ENCODE measurements at regions not wholly inside any gene's neighbourhood (a gene's known extent, or its start where the extent isn't known, plus 50 kb on each side); places are given as distances from the start of the nearest gene placed in this dataset.

DNA sequence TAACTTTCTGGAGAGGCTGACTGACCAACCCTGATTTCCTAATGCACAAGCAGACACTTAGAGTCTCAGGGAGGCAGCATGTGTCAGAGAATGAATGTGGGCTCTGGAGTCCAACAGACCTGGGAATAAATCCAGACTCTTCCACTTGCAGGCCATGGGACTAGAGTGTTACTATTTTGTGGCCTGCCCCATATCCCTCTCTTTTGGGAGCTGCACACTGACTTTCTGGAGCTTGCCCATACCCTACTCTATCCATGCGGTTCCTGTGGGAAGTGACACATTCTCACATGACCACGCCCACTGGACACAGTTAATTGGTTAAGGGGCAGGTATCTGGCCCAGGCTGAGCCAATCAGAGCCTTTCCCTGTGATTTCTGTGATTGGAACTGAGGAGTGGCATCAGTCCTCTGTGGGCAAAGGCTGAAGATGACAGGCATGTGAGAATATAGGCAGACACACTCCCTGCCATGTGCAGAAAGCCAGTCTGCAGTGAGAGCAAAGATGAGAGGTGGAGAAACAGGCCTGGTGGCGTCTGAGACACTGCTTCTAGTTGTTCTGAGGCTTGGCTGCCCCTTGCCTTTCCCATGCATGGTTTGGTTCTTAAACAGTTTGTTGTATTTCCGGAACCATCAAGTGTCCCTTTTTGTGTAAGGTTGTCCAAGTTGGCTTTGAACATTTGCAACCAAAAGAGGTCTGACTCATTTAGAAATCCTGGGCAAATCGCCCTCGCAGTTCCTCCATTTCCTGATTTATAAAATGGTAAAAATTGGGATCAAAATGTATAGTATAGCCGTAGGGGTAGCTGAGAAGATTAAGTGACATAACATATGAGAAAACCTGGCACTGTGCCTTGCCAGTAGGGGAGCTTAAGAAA lies 125.6 kb downstream of the CDC5L start (continued):
- TF ChIP-seq ZBTB10 (tag by site-specific recombination; IDR thresholded peaks at IDR 0.05) (no peak), KLF16 (tag by site-specific recombination; IDR thresholded peaks at IDR 0.05) (no peak), YY1 (tag by site-specific recombination; IDR thresholded peaks at IDR 0.05) (no peak), IKZF3 (tag by site-specific recombination; IDR thresholded peaks at IDR 0.05) (no peak), ZNF677 (tag by site-specific recombination; IDR thresholded peaks at IDR 0.05) (no peak), ZNF146 (tag by site-specific recombination; IDR thresholded peaks at IDR 0.05) (no peak), SP2 (tag by site-specific recombination; IDR thresholded peaks at IDR 0.05) (peak; percentile 32), PRDM1 (tag by site-specific recombination; IDR thresholded peaks at IDR 0.05) (no peak)

GRCh38 chr6:44514085-44514484 lies 126.6 kb downstream of the CDC5L start:
- ChIA-PET POLR2A (no interaction called here), CTCF (no interaction called here)
- no peaks in the 10 kb centered on the region for H3K36me3 ChIP-seq (ENCODE audit: control insufficient read depth in 2 of 2, insufficient read depth in 1 of 2, low read length in 2 of 2)
- no peaks in the 10 kb centered on the region for H3K4me1 ChIP-seq (ENCODE audit: control insufficient read depth, insufficient read depth, low read length)
- H3K9me3 ChIP-seq (ENCODE audit: control insufficient read depth, insufficient read depth, low read depth, low read length), result no peaks in the 10 kb centered on the region
- no peak overlapping the region for H3K27ac ChIP-seq (ENCODE audit: extremely low read depth, low read depth, low read length)
- H3K4me3 ChIP-seq (ENCODE audit: low read depth, low read length), result no peak overlapping the region
- TF ChIP-seq ZBTB1 (tag by site-specific recombination; IDR thresholded peaks at IDR 0.05) (no peak), ZNF660 (tag by site-specific recombination; IDR thresholded peaks at IDR 0.05) (no peak), ZNF645 (tag by site-specific recombination; IDR thresholded peaks at IDR 0.05) (no peak), ZSCAN18 (tag by site-specific recombination; IDR thresholded peaks at IDR 0.05) (no peak), ZNF37A (tag by site-specific recombination; IDR thresholded peaks at IDR 0.05) (no peak), ZNF626 (tag by site-specific recombination; IDR thresholded peaks at IDR 0.05) (no peak), ZBTB8A (tag by site-specific recombination; IDR thresholded peaks at IDR 0.05) (no peak), KLF16 (tag by site-specific recombination; IDR thresholded peaks at IDR 0.05) (no peak), ZNF792 (tag by site-specific recombination; IDR thresholded peaks at IDR 0.05) (no peak), ZNF155 (tag by site-specific recombination; IDR thresholded peaks at IDR 0.05) (no peak), ZFP37 (tag by site-specific recombination; IDR thresholded peaks at IDR 0.05) (no peak), ZBTB49 (tag by site-specific recombination; IDR thresholded peaks at IDR 0.05; ENCODE audit: low read depth) (no peak), ZNF837 (tag by site-specific recombination; IDR thresholded peaks at IDR 0.05) (no peak), HIC1 (tag by site-specific recombination; IDR thresholded peaks at IDR 0.05) (no peak), IKZF3 (tag by site-specific recombination; IDR thresholded peaks at IDR 0.05) (no peak)
- TF ChIP-seq, protein P1, sequence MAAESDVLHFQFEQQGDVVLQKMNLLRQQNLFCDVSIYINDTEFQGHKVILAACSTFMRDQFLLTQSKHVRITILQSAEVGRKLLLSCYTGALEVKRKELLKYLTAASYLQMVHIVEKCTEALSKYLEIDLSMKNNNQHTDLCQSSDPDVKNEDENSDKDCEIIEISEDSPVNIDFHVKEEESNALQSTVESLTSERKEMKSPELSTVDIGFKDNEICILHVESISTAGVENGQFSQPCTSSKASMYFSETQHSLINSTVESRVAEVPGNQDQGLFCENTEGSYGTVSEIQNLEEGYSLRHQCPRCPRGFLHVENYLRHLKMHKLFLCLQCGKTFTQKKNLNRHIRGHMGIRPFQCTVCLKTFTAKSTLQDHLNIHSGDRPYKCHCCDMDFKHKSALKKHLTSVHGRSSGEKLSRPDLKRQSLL (tag by site-specific recombination; IDR thresholded peaks at IDR 0.05), result no peak
- TF ChIP-seq, protein P2, sequence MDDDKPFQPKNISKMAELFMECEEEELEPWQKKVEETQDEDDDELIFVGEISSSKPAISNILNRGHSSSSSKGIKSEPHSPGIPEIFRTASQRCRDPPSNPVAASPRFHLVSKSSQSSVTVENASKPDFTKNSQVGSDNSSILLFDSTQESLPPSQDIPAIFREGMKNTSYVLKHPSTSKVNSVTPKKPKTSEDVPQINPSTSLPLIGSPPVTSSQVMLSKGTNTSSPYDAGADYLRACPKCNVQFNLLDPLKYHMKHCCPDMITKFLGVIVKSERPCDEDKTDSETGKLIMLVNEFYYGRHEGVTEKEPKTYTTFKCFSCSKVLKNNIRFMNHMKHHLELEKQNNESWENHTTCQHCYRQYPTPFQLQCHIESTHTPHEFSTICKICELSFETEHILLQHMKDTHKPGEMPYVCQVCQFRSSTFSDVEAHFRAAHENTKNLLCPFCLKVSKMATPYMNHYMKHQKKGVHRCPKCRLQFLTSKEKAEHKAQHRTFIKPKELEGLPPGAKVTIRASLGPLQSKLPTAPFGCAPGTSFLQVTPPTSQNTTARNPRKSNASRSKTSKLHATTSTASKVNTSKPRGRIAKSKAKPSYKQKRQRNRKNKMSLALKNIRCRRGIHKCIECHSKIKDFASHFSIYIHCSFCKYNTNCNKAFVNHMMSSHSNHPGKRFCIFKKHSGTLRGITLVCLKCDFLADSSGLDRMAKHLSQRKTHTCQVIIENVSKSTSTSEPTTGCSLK (tag by site-specific recombination; IDR thresholded peaks at IDR 0.05), result no peak
